Transverse colon (tissue), 3 donors: ENCODE measurements at regions not wholly inside any gene's neighbourhood (a gene's known extent, or its start where the extent isn't known, plus 50 kb on each side); places are given as distances from the start of the nearest gene placed in this dataset.

Experiments
- CTCF ChIP-seq, 5 experiments: fragments of 200-600 bp in 3 of 5; fragments of 450-650 bp in 2 of 5; sonication (generic) in 3 of 5; IDR thresholded peaks; 1 replicate in 2 of 5; 2 replicates in 3 of 5; pipeline ENCODE4 v1.5.1; 2016 to 2017; ENCODE audit warnings: antibody characterized with exemption in 5 of 5, inconsistent platforms in 3 of 5, mild to moderate bottlenecking in 2 of 5, moderate library complexity in 1 of 5
- EP300 ChIP-seq: sonication (generic); formaldehyde crosslinking; IDR thresholded peaks from one replicate; pipeline ENCODE4 v1.6.1; 2017; ENCODE audit warnings: antibody characterized with exemption, low read depth
- POLR2A ChIP-seq: fragments of 450-650 bp; IDR thresholded peaks from one replicate; pipeline ENCODE4 v1.6.1; 2016; ENCODE audit warnings: antibody characterized with exemption, mild to moderate bottlenecking, moderate library complexity

GRCh38 chr5:19334278-19334677, 653.7 kb downstream of the CDH18 start:
- no peak for TF ChIP-seq CTCF (IDR thresholded peaks at IDR 0.05)
- TF ChIP-seq EP300, result no peak
- no peak for TF ChIP-seq POLR2A
